ENCODE measurements at regions not wholly inside any gene's neighbourhood (a gene's known extent, or its start where the extent isn't known, plus 50 kb on each side); places are given as distances from the start of the nearest gene placed in this dataset.
A peak's percentile ranks its signal among the peaks of the same experiment; 100 is the strongest.

DNA sequence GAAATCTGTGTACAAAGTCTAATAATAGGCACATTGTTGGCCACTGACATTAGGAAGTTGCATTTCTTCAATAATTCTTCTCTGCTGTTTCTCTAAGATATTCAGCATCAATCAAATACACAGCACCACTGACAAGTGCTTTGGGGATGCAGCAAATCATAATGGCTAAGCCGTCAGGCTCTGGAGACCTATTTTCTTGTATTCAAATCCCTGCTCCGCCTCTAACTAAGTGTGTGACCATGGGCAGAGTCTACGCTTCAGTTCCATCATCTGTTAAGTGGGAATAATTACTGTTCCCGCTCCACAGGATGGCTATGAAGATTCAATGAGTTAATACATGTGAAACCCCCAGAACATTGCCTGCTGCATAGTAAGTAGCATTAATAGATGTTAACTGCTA, 176.9 kb downstream of the ADGRL4 start:
- no peak for DNase-seq (ENCODE audit: low read depth)
- TF ChIP-seq, protein P1, sequence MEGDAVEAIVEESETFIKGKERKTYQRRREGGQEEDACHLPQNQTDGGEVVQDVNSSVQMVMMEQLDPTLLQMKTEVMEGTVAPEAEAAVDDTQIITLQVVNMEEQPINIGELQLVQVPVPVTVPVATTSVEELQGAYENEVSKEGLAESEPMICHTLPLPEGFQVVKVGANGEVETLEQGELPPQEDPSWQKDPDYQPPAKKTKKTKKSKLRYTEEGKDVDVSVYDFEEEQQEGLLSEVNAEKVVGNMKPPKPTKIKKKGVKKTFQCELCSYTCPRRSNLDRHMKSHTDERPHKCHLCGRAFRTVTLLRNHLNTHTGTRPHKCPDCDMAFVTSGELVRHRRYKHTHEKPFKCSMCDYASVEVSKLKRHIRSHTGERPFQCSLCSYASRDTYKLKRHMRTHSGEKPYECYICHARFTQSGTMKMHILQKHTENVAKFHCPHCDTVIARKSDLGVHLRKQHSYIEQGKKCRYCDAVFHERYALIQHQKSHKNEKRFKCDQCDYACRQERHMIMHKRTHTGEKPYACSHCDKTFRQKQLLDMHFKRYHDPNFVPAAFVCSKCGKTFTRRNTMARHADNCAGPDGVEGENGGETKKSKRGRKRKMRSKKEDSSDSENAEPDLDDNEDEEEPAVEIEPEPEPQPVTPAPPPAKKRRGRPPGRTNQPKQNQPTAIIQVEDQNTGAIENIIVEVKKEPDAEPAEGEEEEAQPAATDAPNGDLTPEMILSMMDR (conservative IDR thresholded peaks at IDR 0.05; ENCODE audit: control insufficient read depth, insufficient read depth, low read depth, low read length): no peak
- no peak overlapping the region for H3K4me3 ChIP-seq (ENCODE audit: control insufficient read depth, low read depth, low read length)

DNA sequence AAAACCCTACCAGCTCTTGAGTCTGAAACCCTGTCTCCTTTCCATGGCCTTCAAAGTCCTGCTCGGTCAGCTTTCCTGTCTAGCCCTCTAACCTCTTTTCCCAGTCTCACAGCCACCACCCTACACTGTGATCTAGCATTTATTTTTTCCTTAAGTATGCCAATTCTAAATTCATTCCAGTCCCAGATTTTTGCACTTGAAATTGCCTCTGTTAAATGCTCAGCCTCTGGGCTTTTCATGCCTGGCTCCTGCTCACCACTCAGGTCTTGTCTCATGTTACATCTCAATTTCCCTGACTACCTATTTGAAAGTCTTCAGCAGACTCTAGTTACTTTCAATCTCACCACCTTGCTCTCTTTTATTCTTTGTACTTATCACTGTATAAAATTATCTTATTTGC, 176.2 kb downstream of the ADGRL4 start:
- DNase-seq (ENCODE audit: low read depth): no peak
- TF ChIP-seq, protein P1 (conservative IDR thresholded peaks at IDR 0.05; ENCODE audit: control insufficient read depth, insufficient read depth, low read depth, low read length): no peak
- no peak overlapping the region for H3K4me3 ChIP-seq (ENCODE audit: control insufficient read depth, low read depth, low read length)

GRCh38 chr1:78831731-78832360, 174.7 kb downstream of the ADGRL4 start:
- DNase-seq (ENCODE audit: low read depth): peak; percentile 95

GRCh38 chr1:78833491-78833890, 173.0 kb downstream of the ADGRL4 start:
- DNase-seq (ENCODE audit: low read depth): peak; percentile 93
- TF ChIP-seq, protein P1 (conservative IDR thresholded peaks at IDR 0.05; ENCODE audit: control insufficient read depth, insufficient read depth, low read depth, low read length): no peak
- no peak overlapping the region for H3K4me3 ChIP-seq (ENCODE audit: control insufficient read depth, low read depth, low read length)

More at GRCh38 chr1:78831731-78832360, 174.7 kb downstream of the ADGRL4 start:
- TF ChIP-seq, protein P1 (conservative IDR thresholded peaks at IDR 0.05; ENCODE audit: control insufficient read depth, insufficient read depth, low read depth, low read length): no peak
- no peak overlapping the region for H3K4me3 ChIP-seq (ENCODE audit: control insufficient read depth, low read depth, low read length)

DNA sequence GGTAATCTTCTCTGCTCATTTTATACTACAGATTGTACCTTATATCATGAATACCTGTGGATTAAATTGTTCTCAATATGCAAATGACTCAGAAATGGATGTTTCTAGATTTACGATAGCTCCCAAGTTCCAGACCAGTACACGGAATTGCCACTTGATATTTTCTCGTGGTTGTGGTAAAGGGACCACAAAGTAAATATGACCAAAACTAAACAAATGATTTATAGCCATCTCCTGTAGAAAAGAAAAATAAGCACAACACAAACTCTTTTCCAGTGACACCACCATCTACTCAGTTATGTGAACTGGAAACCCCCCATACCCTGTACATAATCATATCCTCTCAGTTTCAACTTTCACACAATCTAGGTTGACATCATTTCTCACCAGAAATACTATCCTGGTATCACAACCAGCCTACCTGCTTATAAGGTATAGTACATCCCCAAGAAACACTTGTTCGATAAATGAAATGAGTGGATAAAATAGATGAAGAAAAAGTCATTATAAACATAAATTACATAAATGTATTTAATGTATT, 172.3 kb downstream of the ADGRL4 start:
- TF ChIP-seq, protein P1 (conservative IDR thresholded peaks at IDR 0.05; ENCODE audit: control insufficient read depth, insufficient read depth, low read depth, low read length): no peak
- peak; percentile 6 for DNase-seq (ENCODE audit: low read depth)
- no peak overlapping the region for H3K4me3 ChIP-seq (ENCODE audit: control insufficient read depth, low read depth, low read length)

DNA sequence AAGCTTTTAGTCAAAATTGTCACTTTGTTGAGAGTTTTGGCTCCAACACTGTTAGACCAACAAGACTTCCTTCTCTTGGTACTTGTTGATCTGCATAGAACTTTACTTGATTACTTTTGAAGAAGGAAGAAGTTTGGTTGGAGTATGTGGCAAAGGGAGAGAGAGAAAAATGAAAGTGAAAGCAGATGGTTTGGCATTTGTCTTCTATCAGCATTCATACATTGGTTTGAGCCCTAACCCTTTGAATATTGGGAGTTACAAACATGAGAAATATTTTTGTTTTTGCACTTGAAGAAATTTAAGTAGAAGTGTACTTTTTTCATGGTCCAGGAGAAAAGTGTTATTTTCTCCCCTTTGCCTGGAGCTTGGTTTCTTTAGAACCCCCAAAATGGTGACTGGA, 169.8 kb downstream of the ADGRL4 start:
- DNase-seq (ENCODE audit: low read depth): peak; percentile 13
- H3K4me3 ChIP-seq (ENCODE audit: control insufficient read depth, low read depth, low read length): no peak overlapping the region
- TF ChIP-seq, protein P1 (conservative IDR thresholded peaks at IDR 0.05; ENCODE audit: control insufficient read depth, insufficient read depth, low read depth, low read length): no peak
